RPMI8226 (cell line): ENCODE measurements at regions not wholly inside any gene's neighbourhood (a gene's known extent, or its start where the extent isn't known, plus 50 kb on each side); places are given as distances from the start of the nearest gene placed in this dataset.
"Not testable (repeated sequence)": the region's sequence is repeated elsewhere in the genome, so short reads cannot be mapped to it uniquely, and the experiment has no call there.

Experiments used
- DNase-seq: peaks from one replicate; pipeline ENCODE4 v3.0.0-alpha.2; 2015

DNA sequence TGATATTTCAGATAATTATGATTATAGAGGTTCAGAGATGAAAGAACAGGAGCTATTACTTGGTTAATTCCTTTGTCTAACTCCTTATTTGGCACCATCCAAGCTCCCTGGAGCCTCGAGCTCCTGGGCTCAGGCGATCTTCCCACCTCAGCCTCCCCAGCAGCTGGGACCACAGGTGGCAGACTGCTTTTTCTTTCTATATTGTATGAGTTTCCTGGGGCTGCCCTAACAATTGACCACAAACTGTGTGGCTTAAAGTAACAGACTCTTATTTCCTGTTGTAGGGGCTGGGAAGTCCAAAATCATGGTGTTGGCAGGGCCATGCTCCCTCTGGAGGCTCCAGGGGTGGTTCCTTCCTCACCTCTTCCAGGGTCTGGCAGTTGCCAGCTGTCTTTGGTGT is 163.3 kb upstream of the ADCY1 start:
- no peak for DNase-seq

DNA sequence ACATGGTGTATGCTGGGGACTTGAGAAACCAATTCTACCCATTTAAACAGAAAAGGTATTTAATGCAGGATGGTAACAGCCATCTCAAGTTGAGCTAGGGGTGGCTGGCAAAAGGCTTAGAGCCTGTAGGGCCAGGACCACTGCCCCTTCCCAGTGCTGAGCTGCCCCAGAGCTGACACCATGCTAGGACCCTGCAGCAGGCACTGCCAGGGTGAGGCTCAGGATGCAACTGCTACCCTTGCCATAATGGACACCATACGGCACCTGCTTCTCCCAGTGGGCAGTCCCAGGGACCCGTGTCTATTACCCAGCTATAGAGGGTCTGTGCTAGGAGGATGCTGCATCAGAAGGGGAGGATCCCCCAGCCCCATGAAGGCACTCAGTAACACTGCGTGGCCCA is 160.7 kb upstream of the ADCY1 start:
- no peak for DNase-seq

DNA sequence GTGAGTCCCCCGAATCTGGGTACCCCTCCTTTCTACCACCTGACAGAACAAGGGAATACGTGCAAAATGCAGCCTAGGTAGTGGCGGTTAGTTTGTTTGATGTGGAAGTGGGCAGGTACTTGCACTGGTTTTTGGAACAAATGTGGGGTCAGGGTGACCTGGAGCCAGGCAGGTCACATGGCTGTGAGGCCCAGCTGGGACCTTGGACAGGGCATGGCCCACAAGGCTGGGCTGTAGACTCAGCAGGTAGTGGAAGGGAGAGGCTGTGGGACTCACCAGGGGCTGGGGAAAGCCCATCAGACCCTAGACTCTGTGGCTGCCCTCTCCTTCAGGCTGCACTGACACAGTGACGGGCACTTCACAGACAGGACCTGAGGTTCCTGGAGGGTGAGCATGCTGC is 159.9 kb upstream of the ADCY1 start:
- no peak for DNase-seq

DNA sequence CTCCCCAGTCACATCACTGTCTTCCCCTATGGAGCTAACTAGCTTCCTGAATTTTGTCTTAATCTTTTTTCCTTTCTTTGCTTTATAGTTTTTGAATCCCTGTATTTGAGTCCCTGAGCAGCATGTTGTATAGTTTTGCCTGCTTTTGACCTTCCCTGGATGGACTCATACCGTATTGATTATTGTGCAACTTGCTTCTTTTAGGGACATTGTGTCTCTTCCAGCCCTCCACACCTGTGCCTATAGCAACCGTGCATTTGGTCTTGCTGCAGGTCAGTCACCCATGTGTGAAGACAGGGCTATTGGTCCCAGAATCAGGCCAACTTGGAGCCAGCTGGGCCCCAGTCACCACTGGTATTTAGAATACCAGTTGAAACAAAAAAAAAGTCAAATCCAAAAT is 158.9 kb upstream of the ADCY1 start:
- DNase-seq: no peak

DNA sequence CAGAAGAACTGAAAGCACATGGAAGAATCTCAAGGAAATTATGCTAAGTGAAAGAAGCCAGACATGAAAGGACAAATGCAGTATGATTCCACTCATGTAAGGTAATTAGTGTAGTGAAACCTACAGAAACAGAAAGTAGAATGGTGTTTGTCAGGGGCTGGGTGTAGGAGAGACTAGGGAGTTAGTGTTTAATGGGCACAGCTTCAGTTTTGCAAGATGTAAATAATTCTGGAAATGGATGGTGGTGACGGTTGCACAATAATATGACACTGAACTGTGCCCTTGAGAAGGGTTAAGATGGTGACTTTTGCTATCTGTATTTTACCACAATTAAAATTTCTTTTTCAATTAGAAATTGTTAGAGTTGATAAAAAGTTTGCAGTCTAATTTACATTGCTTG is 157.3 kb upstream of the ADCY1 start:
- DNase-seq: no peak

DNA sequence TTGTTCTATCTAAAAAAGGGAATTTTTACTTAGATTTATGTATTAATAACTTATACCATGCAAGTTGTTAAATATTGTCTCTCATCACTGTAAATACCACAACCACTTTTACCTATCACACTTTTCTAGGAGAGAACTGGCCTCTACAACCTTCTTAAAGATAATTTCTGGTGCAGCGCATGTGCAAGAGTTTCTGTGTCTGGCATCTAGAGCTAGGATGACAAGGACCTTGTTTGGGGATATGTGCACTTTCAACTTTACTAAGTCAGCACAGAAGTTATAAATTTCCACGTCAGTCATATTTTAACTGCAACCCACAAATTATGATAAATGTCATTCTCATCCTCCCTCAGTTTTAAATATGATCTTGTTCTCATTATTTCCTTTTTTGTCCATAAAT is 156.9 kb upstream of the ADCY1 start:
- DNase-seq: no peak

DNA sequence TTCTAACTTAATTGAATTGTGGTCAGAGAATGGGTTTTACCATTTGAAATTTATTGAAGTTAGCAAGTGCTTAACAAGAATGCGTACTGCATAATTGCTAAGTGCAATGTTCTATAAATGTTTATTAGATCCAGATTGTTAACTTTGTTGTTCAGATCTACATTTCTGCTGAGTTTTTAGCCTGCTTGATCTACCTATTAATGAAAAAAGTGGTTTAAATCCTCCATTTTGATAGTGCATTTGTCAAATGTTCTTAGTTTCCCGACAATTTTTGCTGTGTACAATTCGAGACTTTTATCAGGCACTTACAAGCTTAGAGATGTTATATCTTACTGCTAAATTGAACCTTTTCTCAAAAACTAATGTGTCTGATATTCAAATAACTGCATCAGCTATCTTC is 156.4 kb upstream of the ADCY1 start:
- DNase-seq: no peak

DNA sequence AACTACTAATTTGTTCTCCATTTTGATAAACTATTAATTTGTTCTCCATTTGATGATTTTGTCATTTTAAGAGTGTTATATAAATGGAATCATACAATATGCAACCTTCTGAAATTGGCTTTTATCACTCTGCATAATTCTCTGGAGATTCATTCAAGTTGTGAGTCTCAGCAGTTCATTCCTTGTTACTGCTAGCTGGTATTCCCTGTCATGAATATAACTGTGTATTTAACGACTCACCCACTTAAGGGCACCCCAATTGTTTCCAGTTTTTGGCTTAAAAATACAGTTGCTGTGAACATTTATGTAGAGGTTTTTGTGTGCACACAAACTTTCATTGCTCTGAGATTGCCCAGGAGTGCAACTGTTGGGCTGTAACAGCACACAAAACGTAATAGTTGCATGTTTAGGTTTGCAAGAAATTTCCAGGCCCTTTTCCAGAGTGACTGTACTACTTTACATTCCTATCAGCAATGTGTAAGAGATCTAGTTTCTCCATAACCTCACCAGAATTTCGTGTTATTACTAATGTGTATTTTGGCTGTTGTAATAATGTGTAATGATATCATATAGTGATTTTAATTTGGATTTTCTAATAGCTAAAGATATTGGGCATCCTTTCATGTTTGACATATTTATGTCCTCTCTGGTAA is 153.2 kb upstream of the ADCY1 start:
- DNase-seq: no peak

DNA sequence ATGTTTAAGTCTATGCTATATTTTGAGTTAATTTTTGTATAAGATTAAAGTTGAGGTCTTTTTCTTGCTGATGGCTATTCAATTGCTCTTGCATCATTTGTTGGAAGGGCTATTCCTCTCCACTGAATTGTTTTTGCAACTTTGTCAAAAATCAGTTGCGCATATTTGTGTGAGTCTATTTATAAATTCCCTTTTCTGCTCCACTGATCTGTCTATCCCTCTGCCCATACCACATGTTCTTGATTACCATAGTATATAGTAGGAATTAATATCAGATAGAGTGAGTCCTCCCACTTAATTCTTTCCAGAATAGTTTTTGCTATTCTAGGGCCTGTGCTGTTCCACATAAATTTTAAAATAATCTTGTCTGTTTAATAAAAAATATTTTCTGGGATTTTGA is 152.4 kb upstream of the ADCY1 start:
- DNase-seq: no peak

DNA sequence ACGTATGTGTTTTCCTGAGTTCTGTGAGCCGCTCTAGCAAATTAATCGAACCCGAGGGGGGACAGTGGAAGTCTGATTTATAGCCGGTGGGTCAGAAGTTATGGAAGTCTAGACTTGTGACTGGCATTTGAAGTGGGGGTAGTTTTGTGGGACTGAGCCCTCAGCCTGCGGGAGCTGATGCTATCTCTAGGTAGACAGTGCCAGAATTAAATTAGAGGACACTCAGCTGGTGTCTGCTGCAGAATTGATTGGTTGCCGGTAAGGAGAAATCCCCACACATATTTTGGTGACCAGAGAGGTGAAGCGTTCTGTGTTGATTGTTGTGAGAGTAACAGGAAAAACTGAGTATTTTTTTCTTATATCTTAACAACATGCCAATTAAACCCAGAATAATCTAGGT is 143.8 kb upstream of the ADCY1 start:
- no peak for DNase-seq

DNA sequence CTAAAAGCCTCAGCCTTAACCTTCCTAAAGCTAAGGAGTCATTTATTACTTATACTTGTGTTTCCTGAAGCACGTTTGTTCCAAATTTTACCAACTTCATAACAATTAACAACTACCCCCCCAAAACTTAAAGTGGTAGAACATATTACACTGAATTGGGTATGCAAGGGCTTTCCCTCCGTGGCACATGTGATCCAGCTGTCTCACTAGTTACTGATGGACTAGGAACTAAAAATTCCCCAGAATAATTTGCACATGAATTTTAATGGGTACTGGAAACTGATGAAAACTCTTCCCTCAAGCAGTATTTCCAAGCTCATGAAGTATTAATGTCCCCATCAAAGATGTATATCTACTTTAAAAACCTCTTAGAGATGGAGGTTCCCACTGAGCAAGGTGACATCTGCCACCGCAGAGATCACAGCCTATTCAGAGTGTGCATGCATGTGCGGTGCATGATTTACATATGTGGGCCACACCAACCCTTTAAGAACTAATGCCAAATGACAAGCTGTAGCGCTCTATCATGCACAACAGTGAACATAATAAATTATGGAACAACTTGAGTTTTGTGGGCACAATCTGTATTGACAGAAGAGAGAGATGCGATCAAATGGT is 139.9 kb upstream of the ADCY1 start:
- no peak for DNase-seq

DNA sequence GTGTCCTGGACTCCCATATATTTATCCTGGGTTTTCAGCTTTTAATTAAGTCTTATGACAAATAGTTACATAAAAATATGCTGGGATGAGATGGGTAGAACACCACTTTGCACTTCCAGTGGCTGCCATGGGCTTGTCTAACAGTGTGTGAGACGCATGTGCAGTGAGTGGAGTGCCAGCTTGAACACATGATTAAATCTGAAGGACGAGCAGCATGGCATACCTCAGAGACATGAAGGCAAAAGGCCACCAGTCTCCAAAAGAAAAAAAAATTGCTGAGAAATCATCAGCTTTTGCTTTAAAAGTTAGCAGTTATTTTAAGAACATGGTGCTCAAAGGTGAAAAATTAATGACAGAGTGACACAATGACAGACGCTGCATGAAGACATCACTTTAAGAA is 139.0 kb upstream of the ADCY1 start:
- DNase-seq: no peak

DNA sequence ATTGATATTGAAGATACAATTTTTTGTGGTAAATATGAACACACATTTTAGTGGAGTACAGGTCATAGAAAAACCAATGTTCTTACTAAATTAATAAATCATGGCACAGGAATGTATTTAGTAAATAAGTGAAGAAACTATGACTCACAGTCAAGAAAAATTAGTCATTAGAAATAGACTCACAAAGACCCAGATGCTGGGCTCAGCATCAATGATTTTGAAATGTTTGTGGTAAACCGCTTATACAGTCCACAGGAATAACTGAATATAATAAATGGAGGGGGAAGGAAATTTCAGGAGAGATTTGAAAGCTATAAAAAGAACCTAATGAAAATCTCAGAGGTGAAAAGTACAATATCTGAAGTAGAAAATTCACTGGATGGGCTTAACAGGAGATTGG is 138.3 kb upstream of the ADCY1 start:
- no peak for DNase-seq

DNA sequence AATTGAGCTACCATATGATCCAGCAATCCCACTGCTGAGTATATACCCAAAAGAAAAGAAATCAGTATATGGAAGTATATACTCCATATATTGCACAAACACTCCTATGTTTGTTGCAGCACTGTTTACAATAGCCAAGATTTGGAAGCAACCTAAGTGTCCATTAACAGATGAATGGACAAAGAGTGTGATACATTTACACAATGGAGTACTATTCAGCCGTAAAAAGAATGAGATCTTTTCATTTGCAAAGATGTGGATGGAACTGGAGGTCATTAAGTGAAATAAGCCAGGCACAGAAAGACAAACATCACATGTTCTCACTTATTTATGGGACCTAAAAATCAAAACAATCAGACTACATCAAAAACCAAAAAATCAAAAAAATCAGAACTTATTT is 133.4 kb upstream of the ADCY1 start:
- DNase-seq: not testable (repeated sequence)

DNA sequence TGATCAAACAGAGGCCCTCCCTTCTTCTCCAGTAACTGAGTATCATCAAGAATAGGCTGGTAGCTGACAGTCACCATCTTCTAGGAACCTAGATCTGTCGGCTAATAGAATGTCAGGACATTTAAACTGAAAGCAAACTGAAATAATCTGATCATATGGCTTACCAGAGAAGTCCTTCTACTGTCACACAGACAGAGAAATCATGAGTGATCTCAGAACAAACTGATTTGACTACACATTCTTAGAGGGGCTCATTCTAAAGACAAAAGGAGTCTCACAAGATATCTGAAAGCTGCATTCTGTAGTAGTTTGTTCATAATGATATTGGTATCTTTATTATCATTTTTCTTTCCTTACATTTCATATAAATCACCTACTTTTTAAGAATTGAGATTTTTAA is 130.9 kb upstream of the ADCY1 start:
- no peak for DNase-seq

DNA sequence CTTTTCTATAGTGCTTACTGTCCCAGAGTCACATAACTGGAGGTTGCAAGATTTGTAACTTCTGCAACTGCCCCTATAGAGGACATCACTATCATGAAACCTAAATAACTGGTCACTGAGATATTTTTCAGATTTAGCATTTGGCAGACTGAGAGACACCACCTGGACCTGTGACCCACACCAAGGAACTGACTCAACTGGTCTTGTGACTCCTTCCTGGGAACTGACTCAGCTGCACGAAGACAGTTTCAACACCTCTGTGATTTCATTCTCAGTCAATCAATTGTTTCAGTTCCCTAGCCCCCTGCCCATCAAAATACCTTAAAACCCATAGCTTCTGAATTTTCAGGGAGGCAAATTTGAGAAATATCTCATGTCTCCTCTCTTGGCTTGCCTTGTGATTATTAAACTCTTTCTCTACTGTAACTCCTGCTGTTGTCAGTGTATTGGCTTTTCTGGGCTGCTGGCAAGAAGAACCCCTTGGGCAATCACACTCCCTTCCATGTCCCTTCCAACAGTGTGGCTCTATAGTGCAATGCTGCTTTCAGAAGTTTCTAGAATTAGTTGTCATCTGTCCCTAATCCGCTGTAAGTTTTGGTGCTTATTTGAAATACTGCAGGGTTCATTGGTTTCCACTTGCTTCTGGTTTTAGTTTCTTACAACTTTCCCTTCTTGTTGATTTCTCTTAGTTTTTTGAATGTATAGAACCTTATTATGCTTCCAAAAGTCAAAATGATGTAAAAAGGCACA is 127.8 kb upstream of the ADCY1 start:
- peak; percentile 74 for DNase-seq

DNA sequence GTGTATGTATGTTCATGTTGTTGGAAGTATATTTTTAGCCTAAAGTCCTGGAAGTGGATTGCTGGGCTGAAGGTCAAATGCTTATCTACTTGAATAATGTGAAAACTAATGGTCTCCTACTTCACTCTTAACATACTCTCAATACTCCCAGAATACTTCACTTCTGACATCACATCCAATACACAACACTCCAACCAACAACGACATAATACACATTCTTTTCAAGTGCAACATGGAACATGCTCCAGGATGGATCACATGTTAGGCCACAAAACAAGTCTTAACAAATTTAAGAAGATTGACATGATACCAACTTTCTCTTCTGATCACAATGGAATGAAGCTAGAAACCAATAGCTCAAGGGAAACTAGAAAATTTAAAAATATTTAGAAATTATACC is 126.9 kb upstream of the ADCY1 start:
- DNase-seq: no peak

DNA sequence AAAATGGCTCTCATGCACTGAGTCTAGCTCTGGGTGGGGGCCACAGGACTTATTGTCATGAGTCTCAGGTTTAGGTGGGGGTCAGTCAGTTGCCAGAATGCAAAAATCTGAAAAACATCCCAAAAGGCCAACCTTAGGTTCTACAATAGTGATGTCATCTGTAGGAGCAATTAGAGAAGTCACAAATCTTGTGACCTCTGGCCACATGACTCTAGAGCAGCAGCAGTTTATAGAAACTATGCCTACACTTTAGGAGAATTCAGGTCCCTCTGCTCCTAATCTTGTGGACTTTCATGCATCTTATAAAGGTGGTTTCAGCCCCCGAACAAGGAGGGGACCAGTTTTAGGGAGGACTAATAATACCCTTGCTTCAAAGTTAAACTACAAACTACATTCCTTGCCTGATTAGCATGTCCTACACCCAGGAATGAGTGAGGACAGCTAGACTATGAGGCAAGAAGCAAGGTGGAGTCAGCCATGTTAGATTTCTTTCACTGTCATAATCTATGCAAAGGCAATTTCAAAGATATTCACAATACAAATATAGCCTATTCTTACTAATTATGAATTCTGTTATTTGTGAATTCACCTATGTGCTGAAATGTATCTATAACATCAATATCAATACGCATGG is 123.5 kb upstream of the ADCY1 start:
- no peak for DNase-seq

DNA sequence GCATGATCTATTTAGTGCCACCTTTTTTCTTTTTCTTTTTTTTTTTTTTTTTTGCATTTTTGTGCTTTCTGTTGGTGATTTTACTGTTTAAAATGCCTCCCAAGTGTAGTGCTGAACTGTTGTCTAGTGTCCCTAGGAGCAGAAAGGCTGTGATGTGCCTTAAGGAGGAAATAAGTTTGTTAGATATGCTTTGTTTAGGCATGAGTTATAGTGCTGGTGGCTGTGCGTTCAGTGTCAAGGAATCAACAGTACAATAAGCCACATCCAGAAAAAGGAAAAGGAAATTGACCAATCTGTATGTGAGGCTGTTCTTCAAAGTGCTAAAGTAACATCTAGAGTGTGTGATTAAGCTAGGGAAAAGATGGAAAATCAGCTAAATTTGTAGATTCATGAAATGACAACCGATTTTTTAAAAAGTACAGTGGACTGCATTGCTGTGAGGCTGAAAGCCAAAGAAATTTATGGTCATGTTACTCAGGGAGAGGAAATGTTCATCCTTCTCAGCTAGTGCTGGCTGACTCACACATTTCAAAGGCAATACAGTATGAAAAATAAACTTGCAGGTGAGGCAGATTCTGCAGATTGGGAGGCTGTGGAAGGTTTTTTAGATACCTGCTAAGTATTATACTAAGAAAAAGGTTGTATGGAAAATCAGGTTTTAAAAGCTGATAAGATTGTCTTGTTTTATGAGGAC is 122.7 kb upstream of the ADCY1 start:
- DNase-seq: no peak

DNA sequence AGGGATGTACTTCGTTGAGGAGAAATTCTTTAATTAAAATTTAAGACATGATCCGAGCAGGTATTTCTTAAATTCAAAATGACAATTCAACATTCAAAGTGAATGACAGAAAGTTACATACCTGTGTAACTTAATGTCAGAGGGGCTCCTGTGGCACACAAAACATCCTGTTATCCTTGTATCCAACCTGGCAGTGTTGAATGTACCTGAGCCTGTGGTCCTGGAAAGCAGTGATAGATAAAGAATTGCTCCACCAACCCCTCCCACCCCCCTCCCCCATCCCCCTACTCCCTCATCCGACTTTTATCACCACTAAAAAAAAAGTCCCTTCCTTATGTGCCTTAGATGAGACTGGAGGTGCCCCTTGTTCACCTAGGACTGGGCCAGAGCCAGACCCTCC is 119.4 kb upstream of the ADCY1 start:
- no peak for DNase-seq

DNA sequence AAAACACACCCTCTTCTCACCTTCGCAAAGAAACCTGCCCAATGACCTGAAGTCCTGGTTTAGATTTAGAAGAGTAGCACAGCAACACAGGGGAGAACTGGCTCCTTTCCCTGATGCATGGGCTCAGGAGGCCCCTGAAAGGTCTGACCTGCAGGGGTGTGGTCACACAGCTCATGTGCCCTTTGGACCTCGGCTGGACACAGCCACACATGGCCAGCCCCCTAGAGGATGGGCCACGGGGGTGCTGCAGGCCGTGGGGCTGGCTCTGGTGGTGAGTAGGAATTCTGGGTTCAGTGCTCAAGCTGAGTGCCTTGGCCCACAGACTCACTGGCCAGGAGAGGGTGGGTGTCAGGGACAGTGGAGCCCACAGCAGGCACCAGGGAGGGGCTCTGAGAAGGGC is 118.5 kb upstream of the ADCY1 start:
- no peak for DNase-seq

DNA sequence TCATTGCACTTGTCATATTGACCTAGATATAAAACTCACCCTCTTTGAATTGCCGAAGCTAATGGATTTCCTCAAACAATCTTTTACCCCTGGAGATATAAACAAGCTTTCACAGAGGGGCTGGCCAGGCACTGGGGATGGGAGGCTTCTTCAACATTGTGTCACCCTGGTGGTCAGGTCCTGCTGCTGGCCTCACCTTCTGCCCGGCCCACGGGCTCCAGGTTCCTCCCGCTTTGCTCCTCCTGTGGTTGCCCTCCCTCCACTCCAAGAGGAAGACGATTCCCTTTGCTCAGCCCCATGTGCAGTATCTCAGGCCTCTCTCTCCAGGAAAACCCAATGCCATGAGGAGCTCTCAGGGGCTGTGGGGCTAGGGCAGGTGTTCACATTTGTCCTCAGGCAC is 118.1 kb upstream of the ADCY1 start:
- DNase-seq: no peak

DNA sequence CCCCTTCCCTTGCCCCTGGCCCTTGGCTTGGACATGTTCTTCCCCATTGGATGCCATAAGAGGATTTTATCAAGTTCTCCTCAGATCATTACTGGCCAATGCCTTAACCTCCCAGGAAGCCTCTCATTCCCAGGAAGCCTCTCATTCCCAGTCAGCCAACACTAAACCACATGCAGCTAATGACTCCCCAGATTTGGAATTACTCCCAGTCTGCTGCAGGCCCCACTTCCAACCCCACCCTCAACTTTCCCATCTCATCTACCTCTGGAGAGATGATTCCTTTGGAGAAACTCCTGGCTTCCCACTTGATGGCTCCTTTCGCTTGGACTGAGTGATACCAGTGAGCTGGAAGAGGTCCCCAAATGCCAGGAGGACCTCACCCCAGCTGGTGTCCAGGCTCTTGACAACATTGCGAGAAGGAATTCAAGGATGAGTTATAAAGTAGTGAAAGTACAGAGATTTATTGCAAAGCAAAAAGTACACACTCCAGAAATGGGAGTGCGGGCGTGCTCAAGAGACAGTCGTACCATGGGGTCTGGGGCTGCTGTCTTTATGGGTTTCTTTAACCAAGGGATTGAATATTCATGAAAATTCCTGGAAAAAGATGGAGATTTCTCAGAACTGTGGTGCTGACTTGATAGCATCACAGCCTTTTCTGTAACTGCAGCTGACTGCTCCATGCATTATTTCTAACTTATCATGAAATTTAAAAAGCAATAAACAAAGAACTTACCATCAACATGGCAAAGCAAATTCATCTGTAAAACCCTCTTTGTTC is 117.2 kb upstream of the ADCY1 start:
- DNase-seq: no peak
